Choroid plexus epithelial cell (primary cell): ENCODE measurements at regions not wholly inside any gene's neighbourhood (a gene's known extent, or its start where the extent isn't known, plus 50 kb on each side); places are given as distances from the start of the nearest gene placed in this dataset.
A peak's percentile ranks its signal among the peaks of the same experiment; 100 is the strongest.

Experiments
- DNase-seq: peaks from one replicate; pipeline ENCODE4 v3.0.0-alpha.2; 2010; ENCODE audit warnings: low read depth
- H3K4me3 ChIP-seq: 2 replicates; pipeline ENCODE4 v1.5.1; 2011; ENCODE audit warnings: low read depth, mild to moderate bottlenecking, control low read depth, low read length, moderate library complexity
- TF ChIP-seq, protein P1 (sequence below): conservative IDR thresholded peaks from 2 replicates; pipeline ENCODE4 v1.5.1; 2011; ENCODE audit warnings: low read depth, mild to moderate bottlenecking, control low read depth, inconsistent platforms, low read length, moderate library complexity

DNA sequence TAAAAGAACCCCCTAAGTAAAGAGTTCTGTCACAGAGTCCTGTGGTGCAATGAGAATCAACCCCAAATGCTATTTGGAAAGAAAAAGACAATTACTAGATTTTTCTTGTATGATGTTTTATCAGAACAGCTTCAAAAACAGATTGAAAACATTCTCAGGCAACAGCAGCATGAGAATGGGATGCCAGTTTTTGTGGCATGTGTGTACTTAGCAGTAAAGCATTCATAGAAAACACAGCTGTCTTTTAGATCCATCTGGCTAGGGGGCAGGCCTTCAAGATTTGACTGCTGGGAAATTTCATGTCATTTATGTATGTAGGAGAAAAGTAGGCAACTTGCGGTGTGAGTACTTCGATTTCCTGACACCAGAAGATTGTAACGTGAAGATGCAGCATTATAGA is 170.5 kb upstream of the HTR2A start:
- TF ChIP-seq, protein P1, sequence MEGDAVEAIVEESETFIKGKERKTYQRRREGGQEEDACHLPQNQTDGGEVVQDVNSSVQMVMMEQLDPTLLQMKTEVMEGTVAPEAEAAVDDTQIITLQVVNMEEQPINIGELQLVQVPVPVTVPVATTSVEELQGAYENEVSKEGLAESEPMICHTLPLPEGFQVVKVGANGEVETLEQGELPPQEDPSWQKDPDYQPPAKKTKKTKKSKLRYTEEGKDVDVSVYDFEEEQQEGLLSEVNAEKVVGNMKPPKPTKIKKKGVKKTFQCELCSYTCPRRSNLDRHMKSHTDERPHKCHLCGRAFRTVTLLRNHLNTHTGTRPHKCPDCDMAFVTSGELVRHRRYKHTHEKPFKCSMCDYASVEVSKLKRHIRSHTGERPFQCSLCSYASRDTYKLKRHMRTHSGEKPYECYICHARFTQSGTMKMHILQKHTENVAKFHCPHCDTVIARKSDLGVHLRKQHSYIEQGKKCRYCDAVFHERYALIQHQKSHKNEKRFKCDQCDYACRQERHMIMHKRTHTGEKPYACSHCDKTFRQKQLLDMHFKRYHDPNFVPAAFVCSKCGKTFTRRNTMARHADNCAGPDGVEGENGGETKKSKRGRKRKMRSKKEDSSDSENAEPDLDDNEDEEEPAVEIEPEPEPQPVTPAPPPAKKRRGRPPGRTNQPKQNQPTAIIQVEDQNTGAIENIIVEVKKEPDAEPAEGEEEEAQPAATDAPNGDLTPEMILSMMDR: no peak

DNA sequence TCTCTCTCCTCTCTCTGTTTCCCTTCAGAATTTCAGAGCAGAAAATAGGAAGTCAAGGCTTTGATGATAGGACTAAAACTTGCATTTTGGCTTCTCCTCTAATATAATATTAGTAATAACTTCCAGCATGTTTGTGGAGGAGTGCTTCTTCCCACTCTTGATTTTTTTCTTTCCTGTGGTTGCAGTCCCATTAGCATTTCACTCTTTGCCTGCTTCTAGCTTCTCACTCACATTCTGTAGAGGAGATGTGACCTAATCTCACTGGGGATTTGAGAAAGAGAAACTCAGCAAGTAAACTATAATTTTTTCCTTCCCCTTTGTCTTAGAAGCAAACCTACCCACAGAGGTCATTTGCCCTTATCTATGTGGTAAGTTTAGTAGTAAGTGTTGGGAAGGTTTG is 169.4 kb upstream of the HTR2A start:
- DNase-seq: peak; percentile 43
- TF ChIP-seq, protein P1: no peak
- H3K4me3 ChIP-seq: no peak overlapping the region

More for the DNA sequence above, 170.5 kb upstream of the HTR2A start:
- no peak overlapping the region for H3K4me3 ChIP-seq
- no peak for DNase-seq

DNA sequence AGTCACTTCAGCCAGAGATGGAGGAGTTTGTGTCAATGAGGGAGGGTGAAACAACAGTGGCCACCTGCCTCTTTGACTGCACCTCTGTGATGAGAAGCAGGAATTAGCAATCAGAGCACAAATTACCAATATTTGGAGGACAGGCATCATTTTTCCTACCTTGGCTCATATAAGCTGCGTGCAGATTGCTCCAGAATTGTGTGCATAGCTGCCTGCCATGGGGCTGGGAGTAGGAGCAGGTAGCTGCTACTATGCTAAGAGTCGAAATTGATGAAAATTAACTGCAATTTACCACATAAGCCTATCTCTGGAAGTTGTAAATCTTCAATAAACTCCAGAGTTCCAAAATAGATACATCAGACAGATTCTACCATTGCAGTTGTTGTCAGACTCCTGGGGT is 167.5 kb upstream of the HTR2A start:
- TF ChIP-seq, protein P1: no peak
- no peak overlapping the region for H3K4me3 ChIP-seq

DNA sequence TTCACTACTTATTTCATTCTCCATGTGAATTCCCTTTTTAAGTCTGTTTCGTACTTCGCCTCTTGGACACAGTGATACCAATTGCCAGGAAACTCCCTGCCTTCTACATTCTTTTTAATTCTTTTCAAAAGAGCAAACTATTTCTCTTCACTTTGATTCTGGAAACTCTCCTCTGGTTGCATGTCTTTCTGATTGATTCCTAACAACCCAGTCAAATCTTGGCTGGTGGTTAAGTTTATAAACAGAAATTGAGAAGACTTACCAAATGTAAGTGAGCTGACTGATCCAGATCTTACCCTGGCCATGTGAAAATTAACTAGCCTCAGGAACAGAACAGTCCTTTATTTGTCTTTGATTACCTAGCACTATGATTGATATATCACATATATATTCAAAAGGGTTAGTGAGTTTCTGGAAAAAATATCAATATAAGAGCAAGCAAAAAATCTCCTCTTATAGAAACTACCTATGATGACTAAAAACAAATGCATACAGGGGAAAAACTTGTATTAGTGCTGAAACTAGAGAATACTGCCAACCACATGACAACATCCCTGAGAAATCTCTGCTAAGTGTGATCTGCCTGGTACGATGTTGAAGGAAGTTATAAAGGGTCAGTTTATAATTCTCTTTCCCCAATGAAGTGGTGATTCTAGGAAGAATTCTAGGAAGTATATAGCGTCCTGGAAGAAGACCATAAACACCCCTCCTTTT is 152.6 kb upstream of the HTR2A start:
- peak; percentile 32 for DNase-seq
- no peak overlapping the region for H3K4me3 ChIP-seq
- TF ChIP-seq, protein P1: no peak

More for the DNA sequence above, 167.5 kb upstream of the HTR2A start:
- no peak for DNase-seq

DNA sequence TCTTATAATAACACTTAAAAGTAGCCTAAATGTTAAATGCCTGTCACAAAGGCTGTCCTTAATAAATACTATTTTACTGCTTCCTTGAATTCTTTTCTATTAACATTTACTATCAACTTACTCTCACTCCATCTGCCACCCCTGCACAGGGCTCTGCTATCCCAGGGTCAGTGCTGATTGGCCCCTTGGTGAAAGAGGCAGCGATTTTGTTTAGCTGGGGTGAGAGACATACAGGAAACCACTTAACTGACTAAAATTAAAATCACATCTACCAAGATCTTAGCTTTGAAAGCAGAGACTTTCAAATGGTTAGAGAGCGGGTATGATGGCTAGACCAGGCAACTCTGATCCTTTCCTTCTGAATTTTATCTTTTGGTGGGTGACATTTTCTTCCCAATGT is 149.9 kb upstream of the HTR2A start:
- H3K4me3 ChIP-seq: no peak overlapping the region
- TF ChIP-seq, protein P1: no peak
- DNase-seq: no peak

DNA sequence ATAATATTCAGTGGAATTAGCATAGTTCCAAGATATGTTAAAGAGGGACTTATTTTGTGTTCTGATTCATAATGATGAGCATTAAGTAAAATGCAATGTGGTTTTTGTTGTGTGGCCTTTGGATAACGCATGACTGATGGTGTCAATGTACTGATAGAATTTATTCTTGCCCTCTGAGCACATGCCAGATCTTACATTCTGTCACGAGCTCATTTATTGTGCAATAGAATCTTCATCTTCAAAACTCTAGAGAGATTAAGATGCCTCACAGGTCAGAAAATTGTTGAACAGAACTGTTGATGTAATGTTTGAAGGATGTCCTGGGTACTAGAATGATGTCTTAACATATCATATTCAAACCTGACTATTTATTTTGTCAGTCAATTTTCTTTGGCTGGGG is 148.0 kb upstream of the HTR2A start:
- no peak for DNase-seq
- TF ChIP-seq, protein P1: no peak
- no peak overlapping the region for H3K4me3 ChIP-seq

DNA sequence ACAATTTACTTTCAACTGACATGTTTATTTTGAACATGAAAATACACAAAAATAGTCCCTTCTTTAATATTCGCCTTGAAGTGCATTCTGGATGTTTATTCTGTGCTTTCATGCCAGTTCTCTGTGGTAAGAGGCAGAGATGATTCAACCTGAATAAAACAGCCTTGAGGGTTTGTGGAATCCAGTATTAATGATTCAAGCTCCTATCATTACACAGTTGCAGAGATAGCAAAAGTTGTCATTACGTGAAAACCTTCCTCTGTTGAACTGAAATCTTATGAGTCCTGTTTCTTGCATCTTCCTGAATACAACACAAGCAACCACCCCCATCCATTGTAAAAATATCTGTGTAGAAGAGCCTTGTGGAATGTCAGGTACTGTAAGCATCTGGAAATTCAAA is 142.3 kb upstream of the HTR2A start:
- H3K4me3 ChIP-seq: no peak overlapping the region
- DNase-seq: peak; percentile 74
- TF ChIP-seq, protein P1: no peak
